SHP77 treated with DMSO at 0.1 percent for 48 hours (cell line): ENCODE measurements at regions not wholly inside any gene's neighbourhood (a gene's known extent, or its start where the extent isn't known, plus 50 kb on each side); places are given as distances from the start of the nearest gene placed in this dataset.
"Not testable (repeated sequence)": the region's sequence is repeated elsewhere in the genome, so short reads cannot be mapped to it uniquely, and the experiment has no call there.

Source experiments
- DNase-seq: peaks from one replicate; lab custom pipeline; 2025; lab: John Stamatoyannopoulos, UW

DNA sequence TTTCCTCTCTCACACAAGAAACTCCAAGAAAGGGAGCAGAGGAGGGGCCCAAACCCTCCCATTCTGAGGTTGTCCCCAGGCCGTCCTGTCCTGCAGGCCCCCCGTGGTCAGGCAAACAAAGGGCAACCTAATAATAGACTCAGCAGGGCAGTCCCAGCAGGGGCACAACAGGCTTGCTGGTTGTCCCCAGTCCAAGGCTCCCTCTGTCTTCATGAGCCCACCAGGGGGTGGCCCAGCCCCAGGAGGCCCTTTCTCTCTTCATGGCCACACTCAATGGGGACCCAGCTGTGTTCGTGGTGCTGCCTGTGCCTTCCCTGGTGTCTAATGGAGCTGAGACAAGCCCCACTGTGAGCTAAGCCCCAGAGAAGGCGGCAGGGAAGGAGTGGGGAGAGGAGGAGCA lies 359.9 kb downstream of the ADGRD1 start:
- DNase-seq = no peak

DNA sequence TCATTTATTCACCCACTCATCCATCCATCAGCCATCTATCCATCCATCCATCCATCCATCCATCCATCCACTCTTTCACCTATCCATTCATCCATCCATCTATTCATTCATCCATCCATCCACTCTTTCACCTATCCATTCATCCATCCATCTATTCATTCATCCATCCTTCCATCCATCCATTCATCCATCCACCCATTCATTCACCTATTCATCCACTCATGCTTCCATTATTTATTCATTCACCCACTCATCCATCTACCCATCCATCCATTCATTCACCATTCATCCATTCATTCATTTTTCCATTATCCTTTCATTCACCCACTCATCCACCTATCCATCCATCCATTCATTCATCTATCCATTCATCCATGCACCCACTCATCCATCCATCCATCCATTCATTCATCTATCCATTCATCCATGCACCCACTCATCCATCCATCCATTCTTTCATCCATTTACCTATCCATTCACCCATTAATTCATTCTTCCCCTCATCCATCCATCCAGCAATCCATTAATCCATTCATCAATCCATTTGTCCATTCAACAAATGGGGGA lies 360.9 kb downstream of the ADGRD1 start:
- no peak for DNase-seq

GRCh38 chr12:131315601-131316000 lies 361.9 kb downstream of the ADGRD1 start:
- no peak for DNase-seq

DNA sequence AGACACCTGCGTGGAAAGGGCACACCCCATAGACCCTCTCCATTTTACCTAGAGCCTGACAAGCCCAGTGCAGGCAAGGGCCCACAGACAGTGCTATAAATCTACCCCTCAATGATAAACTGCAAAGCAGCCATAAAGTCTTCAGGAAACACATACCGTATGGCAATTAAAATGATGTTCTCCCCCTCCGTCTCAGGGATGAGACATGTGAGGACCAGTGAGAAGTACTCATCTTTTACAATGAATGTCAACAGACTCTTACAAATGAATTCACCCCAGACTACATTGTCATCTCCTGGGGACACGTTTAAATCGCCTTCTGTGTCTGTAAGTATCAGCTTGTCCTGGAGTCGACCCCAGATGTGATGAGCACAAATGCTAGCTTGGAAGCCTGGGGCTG lies 362.7 kb downstream of the ADGRD1 start:
- no peak for DNase-seq

GRCh38 chr12:131318045-131318685 lies 364.5 kb downstream of the ADGRD1 start:
- no peak for DNase-seq

GRCh38 chr12:131321988-131322387 lies 368.3 kb downstream of the ADGRD1 start:
- no peak for DNase-seq

DNA sequence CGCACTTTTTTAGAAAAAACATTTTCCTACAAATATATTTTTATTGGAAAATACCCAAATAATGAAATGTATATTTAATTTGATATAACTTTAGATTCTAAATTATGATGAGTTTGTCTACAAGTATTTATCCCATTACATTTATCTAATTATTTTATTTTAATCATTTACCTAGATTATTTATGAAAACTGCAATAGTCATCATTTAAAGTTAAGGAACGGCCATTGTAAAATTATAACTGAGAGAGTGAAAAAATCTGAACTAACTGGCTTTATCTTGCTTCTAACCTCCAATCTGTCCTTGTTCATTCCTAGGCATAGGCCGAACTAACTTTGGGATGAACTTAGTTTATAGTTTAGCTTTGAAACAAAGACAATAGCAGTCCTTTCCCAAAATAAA lies 368.8 kb downstream of the ADGRD1 start:
- not testable (repeated sequence) for DNase-seq

GRCh38 chr12:131323879-131324278 lies 370.2 kb downstream of the ADGRD1 start:
- DNase-seq = no peak

- DNase-seq = no peak
Measured at GRCh38 chr12:131327521-131328488, 374.1 kb downstream of the ADGRD1 start.

DNA sequence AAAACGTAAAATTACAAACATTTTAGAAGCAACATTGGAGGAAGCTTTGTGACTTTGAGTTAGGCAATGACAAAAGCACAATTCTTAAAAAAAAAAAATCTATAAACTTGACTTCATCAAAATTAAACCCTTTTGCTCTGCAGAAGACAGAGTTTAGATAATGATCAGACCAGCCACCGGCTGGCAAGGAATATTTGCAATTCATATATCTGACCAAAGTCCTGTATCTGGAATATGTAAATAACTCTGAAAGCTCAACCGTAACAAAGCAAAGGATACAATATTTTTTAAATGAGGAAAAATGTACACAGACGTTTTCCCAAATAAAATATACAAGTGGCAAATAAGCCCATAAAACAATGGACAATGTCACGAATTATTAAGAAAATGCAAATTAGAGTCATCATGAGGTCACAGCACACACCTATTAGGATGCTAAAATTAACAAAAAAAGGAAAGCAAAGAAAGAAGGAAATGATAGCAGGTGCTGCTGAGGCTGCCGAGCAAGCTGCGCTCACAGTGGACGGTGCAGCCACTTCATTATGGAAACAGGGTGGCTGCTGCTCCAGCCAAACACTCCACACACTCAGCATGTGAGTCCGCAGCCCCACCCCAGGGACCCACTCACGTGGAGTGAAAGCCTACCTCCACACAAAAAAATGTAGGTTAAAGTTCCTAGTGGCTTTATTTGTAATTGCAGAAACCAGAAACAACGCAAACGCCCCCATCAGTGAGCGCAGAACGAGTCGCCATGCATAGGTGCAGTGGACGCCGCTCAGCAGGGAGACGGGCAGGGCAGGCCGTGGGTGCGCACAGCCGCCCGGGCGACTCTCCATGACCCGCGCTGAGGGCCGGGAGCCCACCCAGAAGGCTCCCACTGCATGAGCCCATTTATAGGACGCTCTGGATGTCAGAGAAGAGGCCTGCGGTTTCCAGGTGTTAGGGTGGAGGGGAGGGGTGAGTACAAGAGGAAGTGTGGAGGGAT lies 375.4 kb downstream of the ADGRD1 start:
- DNase-seq = not testable (repeated sequence)

DNA sequence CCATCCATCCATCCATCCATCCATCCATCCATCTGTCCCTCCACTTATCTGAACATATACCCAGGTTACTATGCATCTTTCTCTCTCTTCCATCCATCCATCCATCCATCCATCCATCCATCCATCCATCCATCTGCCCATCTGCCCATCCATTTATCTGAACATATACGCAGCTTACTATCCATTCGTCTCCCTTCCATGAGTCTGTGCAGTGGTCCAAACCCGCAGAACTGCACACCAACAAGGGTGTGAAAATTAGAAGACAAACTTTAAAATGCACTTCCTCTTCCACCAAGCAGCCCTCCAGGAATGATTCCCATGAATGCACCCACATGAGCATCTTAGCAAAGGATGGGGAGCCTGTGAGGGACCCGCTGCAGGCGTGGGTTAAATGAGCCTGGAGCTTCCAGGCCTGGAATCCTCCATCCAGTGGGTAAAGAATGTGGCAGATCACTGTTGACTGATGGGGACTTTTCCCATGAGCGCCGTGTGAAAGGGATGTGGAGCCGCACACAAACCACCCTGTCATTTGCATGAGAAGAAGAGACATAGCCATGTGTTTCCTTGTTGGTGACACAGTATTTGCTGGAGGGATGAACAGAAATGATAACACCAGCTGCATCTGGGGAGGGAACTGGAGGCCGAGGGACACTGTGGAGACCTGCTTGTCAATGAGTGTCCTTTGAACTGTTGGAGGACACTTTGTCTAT lies 376.6 kb downstream of the ADGRD1 start:
- no peak for DNase-seq

- no peak for DNase-seq
Measured at GRCh38 chr12:131331148-131331750, 377.5 kb downstream of the ADGRD1 start.

GRCh38 chr12:131332224-131332623 lies 378.5 kb downstream of the ADGRD1 start:
- DNase-seq = no peak

- no peak for DNase-seq
Measured at GRCh38 chr12:131333136-131333535, 377.8 kb upstream of the SFSWAP start.

GRCh38 chr12:131333621-131334440 lies 377.1 kb upstream of the SFSWAP start:
- no peak for DNase-seq

- no peak for DNase-seq
Measured at GRCh38 chr12:131334835-131335234, 376.1 kb upstream of the SFSWAP start.

GRCh38 chr12:131335456-131335855 lies 375.4 kb upstream of the SFSWAP start:
- DNase-seq = no peak

GRCh38 chr12:131337861-131338260 lies 373.0 kb upstream of the SFSWAP start:
- not testable (repeated sequence) for DNase-seq

DNA sequence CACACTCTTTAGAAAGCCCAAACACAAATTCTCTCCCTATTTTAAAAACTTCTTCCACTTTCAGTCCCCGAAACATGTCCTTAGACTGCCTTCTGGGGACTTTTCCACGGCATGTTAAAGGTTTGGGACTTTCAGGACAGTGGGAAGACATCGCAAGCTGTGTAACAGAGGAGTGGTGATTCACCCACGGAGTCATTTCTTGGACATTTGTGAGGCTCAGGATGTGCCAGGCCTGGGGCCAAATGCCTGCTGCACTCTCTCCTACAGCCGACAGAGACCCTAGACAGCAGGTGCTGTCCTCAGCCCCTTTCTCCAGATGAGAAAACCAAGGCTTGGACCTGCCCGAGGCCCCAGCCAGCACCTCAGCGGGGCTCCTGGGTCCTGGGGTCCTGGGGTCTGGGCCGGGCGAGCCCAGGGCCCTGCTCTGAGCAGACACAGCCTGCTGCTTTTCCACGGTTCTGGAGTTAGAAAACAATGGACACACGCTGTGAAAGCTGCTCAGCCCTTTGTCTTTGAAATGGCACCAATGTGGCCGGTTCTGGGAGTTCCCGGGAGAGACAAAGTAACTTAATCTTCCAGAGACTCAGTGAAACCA lies 370.2 kb upstream of the SFSWAP start:
- no peak for DNase-seq
